WERI-Rb-1 (cell line): ENCODE measurements at regions not wholly inside any gene's neighbourhood (a gene's known extent, or its start where the extent isn't known, plus 50 kb on each side); places are given as distances from the start of the nearest gene placed in this dataset.
"Not testable (repeated sequence)": the region's sequence is repeated elsewhere in the genome, so short reads cannot be mapped to it uniquely, and the experiment has no call there.

Source experiments
- DNase-seq: peaks from one replicate; pipeline ENCODE4 v3.0.0-alpha.2; 2020
- H3K27ac ChIP-seq: fragments of 250-450 bp; sonication (Bioruptor Pico); 2 replicates; pipeline ENCODE4 v1.5.1; 2020; ENCODE audit warnings: mild to moderate bottlenecking, moderate library complexity
- H3K27me3 ChIP-seq: fragments of 250-450 bp; sonication (Bioruptor Pico); 2 replicates; pipeline ENCODE4 v1.5.1; 2021; ENCODE audit warnings: mild to moderate bottlenecking, low read depth, moderate library complexity; ENCODE audit not compliant: insufficient read depth, severe bottlenecking
- H3K36me3 ChIP-seq: fragments of 250-450 bp; sonication (Bioruptor Pico); 2 replicates; pipeline ENCODE4 v1.5.1; 2020; ENCODE audit warnings: mild to moderate bottlenecking, moderate library complexity
- H3K4me3 ChIP-seq: 2 replicates; pipeline ENCODE4 v1.5.1; 2011; ENCODE audit warnings: low read depth, mild to moderate bottlenecking, control low read depth, low read length
- H3K9me3 ChIP-seq: fragments of 250-450 bp; sonication (Bioruptor Pico); 2 replicates; pipeline ENCODE4 v1.5.1; 2021; ENCODE audit warnings: mild to moderate bottlenecking, moderate library complexity; ENCODE audit not compliant: severe bottlenecking
- TF ChIP-seq, protein P1 (sequence below): IDR thresholded peaks from 2 replicates; pipeline ENCODE4 v1.5.1; 2011; ENCODE audit warnings: low read depth, mild to moderate bottlenecking, control low read depth, inconsistent platforms, low read length

DNA sequence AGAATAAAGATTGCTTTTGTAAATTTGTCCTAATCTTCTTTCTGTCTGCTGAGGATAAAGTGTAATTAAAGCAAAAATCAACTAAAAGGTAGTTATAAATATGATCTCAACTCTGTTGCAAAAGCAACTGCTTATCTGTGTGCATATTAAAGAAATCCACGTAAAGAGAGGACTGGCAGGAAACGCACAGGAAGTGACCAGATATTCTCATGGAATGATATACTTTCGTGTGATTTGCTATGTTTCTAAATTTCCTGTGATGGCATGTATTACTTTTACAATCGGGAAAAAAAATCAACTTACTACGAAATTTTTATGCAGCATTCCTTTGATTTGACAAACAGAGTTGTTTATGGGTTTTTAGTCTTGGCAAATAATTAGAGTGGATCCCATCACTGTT, 75.4 kb downstream of the RGS2 start:
- no peaks in the 10 kb centered on the region for H3K9me3 ChIP-seq
- no peaks in the 10 kb centered on the region for H3K36me3 ChIP-seq
- TF ChIP-seq, protein P1, sequence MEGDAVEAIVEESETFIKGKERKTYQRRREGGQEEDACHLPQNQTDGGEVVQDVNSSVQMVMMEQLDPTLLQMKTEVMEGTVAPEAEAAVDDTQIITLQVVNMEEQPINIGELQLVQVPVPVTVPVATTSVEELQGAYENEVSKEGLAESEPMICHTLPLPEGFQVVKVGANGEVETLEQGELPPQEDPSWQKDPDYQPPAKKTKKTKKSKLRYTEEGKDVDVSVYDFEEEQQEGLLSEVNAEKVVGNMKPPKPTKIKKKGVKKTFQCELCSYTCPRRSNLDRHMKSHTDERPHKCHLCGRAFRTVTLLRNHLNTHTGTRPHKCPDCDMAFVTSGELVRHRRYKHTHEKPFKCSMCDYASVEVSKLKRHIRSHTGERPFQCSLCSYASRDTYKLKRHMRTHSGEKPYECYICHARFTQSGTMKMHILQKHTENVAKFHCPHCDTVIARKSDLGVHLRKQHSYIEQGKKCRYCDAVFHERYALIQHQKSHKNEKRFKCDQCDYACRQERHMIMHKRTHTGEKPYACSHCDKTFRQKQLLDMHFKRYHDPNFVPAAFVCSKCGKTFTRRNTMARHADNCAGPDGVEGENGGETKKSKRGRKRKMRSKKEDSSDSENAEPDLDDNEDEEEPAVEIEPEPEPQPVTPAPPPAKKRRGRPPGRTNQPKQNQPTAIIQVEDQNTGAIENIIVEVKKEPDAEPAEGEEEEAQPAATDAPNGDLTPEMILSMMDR = no peak
- H3K27ac ChIP-seq = no peak overlapping the region
- no peaks in the 10 kb centered on the region for H3K27me3 ChIP-seq
- DNase-seq = no peak
- no peak overlapping the region for H3K4me3 ChIP-seq

DNA sequence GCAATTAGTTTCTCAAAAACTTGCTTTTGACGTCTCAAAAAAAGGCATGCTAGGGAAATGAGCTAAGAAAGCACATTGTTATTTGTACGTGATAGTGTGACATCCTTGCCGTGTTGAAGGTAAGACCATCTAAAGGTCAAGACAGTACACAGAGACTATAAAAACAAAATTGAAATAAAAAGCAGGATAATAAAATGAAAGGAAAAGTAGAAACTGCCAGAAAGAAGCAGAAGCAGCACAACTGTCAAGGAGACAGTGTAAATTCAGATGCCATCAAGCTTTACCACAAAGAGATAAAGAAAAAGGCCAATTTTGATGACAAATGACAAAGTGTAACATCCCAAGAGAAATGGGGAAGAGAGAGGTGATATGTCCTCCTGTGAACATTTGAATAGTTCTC, 76.5 kb downstream of the RGS2 start:
- H3K27ac ChIP-seq, H3K4me3 ChIP-seq, DNase-seq, H3K27me3 ChIP-seq, H3K9me3 ChIP-seq, H3K36me3 ChIP-seq: not testable (repeated sequence)

DNA sequence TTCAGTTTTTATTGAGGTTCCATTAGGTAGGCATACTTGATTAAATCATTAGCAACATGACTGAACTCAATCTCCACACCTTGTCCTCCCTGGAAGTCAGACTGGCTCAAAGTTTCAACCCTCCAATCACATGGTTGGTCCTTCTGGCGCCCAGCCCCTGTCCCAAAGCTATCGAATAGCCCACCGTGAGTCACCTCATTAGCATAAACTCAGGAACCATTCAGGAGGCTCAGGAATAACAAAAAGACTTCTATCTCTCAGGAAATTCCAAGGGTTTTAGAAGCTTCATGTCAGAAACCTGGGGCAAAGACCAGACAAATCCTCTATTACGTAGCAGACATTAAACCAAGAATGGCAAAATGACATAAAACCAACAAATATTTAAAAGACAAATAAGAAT, 78.6 kb downstream of the RGS2 start:
- no peaks in the 10 kb centered on the region for H3K9me3 ChIP-seq
- H3K27ac ChIP-seq = no peak overlapping the region
- H3K4me3 ChIP-seq = no peak overlapping the region
- no peak for DNase-seq
- no peaks in the 10 kb centered on the region for H3K36me3 ChIP-seq
- H3K27me3 ChIP-seq = no peaks in the 10 kb centered on the region
- TF ChIP-seq, protein P1 = no peak

DNA sequence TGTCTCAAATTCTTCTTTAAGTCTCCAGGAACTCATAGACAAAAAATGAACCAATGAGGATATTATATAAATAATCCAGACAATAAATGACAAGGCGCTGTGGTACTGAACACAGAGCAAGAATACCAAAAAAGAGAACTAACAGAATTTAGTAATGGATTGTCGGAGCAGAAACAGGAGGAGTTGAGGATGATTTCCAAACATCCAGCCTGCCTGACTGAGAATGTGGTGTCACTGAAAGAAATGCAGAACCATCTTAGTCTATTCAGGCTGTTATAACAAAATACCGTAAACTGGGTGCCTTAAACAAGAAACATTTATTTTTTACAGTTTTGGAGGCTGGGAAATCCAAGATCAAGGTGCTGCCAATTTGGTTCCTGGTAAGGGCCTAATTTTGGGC, 79.7 kb downstream of the RGS2 start:
- Histone ChIP-seq H3K27ac (no peak overlapping the region), H3K9me3 (no peaks in the 10 kb centered on the region), H3K36me3 (no peaks in the 10 kb centered on the region), H3K27me3 (no peaks in the 10 kb centered on the region), H3K4me3 (no peak overlapping the region)
- no peak for DNase-seq
- TF ChIP-seq, protein P1 = no peak

DNA sequence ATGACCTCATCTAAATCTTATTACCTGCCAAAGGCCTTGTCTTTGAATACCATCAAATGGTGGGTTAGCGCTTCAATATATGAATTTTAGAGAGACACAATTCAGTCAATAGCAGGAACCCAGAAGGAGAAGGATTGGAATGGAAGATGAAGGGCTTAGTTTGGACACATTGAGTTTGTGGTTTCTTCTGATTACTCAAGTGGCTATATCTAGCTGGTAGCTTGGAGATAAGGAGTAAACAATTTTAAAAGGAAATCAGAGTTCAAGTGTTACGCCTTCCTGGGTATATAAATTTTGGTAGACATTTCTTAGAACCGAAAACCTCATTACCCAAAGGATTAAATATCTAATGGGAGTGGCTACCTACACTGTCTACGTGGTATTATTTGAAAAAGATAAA, 80.2 kb downstream of the RGS2 start:
- TF ChIP-seq, protein P1 = no peak

DNA sequence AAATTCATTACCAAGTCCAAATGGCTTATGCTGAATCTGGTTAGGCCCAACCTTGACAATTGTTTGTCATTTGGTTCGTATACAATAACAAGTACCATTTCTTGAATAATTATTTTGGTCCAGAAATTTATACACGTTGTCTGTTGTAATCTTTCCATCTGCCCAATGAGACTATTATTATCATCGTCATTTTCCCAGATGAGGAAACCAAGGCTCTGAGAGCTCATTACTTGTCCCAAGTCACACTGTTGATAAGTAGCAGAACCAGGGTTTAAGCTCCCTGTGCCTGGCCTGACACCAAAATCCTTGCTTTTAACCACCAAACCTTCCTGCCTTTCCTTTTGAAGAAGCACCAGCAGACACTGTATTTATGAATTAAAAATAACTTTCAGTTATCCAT, 81.3 kb downstream of the RGS2 start:
- no peak for DNase-seq
- H3K9me3 ChIP-seq = no peaks in the 10 kb centered on the region
- no peaks in the 10 kb centered on the region for H3K27me3 ChIP-seq
- H3K27ac ChIP-seq = no peak overlapping the region
- H3K36me3 ChIP-seq = no peaks in the 10 kb centered on the region
- TF ChIP-seq, protein P1 = no peak
- no peak overlapping the region for H3K4me3 ChIP-seq

More for the DNA sequence above, 80.2 kb downstream of the RGS2 start:
- no peaks in the 10 kb centered on the region for H3K27me3 ChIP-seq
- no peak overlapping the region for H3K4me3 ChIP-seq
- H3K36me3 ChIP-seq = no peaks in the 10 kb centered on the region
- no peak for DNase-seq
- H3K27ac ChIP-seq = no peak overlapping the region
- no peaks in the 10 kb centered on the region for H3K9me3 ChIP-seq
